ENCODE measurements at regions not wholly inside any gene's neighbourhood (a gene's known extent, or its start where the extent isn't known, plus 50 kb on each side); places are given as distances from the start of the nearest gene placed in this dataset.
"Not testable (repeated sequence)": the region's sequence is repeated elsewhere in the genome, so short reads cannot be mapped to it uniquely, and the experiment has no call there.

DNA sequence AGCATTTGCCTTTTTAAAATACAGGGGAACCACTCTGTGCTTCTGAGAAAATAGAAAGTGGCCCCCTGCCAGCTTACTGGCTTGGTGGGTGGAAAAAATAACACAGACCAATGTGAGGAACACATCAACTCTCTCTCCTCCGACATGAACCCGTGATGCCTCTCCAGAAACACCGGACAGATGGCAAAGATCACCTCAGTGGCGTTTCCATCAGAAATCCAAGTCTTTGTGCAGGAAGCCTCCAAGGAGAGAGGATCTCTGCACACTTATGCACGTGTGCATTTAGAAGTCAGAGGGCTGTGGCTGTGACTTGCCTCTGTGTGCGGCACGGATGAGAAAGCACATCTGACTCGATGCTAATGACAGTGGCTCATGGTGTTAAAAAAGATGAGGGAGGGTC is 112.3 kb upstream of the KLF12 start:
- DNase-seq (ENCODE audit: low read depth) = no peak

DNA sequence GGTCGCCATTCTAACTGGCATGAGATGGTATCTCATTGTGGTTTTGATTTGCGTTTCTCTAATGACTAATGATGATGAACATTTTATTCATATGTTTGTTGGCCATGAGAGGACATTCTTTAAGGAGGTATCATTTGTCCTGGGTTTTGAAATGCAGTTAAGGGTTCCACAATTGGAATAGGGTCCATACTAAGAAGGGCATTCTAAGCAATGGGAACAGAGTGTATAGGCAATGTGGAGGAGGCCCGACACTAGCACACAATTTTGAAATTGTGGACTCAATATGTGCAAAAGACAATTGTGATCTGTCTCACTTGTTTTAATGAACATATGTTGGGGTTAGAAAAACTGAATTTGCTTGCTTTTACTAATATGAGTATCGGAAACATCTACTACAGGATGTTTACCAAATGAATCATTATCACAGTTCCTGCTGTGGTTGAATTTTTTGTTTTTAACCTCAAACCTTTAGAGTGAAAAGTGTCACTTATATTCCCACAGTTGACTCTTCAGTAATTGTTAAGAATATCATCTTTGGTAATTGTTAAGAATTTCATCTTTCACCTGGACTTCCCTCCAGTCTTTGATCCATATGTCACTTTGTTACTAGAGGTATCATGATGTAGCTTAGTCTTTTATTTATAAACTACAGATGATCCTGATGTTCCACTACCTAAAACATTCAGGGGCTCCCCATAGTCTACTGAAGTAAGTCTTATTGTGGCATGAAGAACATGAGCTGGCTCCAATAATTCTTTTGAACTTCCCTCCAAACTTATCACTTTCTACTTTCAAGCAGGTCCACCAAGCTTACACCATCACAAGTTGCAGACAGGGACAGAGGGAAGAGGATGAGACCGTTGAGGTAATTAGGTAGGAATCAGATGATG is 109.7 kb upstream of the KLF12 start:
- no peak for DNase-seq (ENCODE audit: low read depth)

DNA sequence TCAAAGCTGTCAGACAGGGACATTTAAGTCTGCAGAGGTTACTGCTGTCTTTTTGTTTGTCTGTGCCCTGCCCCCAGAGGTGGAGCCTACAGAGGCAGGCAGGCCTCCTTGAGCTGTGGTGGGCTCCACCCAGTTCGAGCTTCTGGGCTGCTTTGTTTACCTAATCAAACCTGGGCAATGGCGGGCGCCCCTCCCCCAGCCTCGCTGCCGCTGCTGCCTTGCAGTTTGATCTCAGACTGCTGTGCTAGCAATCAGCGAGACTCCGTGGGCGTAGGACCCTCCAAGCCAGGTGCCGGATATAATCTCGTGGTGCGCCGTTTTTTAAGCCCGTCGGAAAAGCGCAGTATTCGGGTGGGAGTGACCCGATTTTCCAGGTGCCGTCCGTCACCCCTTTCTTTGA is 107.1 kb upstream of the KLF12 start:
- DNase-seq (ENCODE audit: low read depth) = not testable (repeated sequence)

DNA sequence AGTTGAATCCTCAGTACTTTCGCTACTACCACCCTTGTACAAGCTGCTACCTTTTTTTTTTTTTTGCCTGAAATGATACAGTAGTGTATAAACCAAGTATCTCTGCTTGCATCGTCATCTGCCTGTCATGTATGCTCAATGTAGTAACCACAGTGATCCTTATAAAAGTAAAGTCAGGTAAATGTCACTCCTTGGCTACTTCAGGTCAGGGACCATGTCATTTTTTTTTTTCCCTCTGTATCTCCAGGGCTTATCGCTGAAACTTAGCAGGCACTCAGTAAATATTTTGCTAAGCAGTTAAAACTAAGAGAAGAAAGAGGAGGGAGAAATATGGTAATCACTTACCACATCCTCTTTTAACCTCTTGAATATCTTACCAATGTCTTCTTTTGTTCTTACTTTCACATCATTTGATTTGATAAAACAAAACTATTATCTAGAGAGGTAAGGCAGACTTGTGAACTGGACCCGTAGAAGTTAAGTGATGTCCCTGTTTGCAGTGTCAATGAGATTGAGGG is 96.8 kb upstream of the KLF12 start:
- no peak for DNase-seq (ENCODE audit: low read depth)

DNA sequence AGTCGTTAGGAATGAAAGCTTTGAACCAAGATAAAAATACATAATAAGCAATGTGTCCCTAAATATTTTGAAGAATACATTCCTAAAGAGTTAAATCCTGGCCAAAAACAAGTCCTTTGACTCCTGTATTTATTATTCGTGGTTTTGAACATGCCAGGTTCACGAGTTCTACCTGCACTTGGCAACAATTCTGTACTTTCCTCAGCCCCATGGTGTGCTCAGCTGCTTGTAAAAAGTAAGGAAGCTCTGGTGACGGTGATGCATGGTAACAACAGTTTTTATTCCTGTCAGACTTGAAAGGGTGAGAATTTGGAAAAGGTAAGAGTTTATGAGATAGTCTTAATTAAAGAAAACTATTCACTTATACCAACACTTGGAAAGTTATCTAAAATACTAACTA is 95.0 kb upstream of the KLF12 start:
- DNase-seq (ENCODE audit: low read depth) = no peak

DNA sequence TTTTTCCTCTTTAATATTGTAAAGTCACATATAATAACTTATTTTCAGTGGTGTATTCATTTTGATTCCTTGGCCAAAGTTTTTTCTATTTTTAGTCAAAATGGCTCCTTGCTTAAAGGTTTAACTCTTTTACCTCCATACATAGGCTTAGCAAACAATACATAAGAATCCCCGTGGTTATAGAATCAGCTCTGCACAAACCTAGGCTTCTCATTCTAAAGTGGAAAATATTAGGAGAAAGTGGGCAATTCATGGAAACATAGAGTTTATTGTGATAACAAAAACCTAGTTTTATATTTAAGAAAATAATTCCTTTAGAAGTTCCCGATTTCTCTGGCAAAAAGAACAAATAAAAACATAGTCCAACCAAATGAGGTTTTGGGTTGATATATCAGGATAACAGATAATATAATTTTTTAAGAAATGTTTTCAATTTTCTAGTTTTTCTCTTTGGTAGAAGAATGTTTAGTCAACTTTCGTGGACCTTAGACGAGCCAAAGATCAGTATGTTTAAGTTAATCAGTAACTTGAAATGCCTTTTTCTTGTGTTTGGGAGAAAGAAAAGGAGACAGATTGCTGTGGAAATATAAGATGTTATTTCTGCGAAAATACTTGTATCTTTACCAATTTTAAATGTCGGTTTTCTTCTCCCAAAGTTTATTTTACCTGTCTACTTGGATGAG is 93.4 kb upstream of the KLF12 start:
- no peak for DNase-seq (ENCODE audit: low read depth)

DNA sequence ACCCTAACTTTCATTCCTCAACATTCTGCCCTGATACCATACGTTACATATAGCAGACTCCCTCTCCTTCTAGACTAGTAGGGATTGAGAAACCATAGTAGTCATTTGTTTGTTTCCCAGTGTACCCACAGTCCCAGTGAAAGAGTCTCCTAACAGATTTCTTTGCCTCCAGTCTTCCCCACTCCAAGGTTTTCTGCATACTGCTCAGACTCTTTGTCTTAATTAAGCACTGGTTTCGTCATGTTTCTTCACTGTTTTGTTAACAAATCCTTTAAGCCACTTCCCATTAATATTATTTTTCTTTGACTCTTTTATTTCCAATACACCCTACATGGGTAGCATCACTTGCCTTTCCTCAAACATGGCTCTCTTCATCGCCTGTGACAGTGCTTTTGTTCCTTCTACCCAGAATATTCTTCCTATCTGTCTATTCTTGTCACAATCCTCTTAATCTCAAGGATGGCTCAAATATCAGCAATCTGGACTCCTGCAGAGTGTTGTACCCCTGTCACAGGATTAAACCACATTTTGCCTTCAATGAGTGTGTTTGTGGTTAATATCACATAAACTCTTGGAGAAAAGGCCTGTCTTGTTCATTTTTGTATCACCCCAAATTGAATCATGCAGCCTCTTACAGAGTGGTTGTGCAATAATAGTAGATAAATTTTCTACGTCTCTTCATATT is 92.7 kb upstream of the KLF12 start:
- DNase-seq (ENCODE audit: low read depth) = no peak

DNA sequence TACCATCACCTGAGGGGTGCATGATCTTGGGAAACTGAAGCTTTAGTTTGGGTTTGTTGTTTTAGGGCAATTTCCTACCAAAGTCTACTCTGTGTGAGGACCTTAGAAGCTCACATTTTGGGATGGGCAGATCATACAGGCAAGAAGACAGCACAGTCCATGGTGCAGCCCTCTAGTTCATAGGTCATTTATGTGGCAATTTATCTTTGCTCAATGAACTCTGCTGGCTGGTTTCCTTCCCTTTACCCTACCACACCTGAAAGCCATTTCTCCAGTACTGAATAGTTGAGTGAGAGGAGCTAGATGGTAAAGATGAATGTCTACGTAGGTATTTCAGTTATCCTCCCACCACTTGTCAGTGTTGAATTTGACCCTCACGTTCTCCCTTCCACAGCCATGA is 87.5 kb upstream of the KLF12 start:
- no peak for DNase-seq (ENCODE audit: low read depth)

DNA sequence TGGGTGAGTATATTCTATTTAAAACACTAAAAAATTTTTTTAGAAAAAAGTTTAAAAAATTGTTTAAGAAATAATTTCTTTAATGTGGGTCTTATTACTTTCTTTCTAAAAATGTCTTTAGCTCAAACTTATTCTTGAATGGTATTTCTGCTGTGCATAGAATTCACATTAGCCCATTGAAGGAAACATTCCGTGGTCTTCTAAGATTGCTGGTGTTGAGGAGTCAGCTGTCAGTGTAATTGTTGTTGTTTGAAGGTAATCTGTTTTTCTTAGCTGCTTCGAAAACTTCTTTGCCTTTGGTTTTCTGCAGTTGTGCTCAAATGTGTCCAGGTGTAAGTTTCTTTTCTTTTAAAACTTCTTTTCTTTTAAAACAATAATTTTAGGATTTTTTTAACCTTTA is 85.4 kb upstream of the KLF12 start:
- DNase-seq (ENCODE audit: low read depth) = no peak

DNA sequence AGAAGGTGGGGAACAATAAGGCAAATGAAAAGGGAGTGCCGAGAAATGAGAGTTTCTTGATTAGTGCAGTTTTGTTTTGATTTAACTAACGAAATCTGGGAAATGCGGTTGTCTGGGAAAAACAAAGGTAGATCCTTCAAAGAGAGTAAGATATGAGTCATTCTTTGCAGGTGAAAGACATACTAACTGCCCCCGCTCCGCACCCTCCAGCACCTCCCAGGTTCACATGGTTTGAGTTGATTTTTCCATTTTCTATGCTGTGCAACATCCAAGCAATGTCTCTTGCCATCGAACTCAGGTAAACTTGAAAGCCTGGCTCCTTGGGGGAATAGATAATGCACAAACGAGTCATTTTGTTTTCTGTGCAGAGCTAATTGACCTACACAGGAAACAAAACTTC is 84.1 kb upstream of the KLF12 start:
- no peak for DNase-seq (ENCODE audit: low read depth)

DNA sequence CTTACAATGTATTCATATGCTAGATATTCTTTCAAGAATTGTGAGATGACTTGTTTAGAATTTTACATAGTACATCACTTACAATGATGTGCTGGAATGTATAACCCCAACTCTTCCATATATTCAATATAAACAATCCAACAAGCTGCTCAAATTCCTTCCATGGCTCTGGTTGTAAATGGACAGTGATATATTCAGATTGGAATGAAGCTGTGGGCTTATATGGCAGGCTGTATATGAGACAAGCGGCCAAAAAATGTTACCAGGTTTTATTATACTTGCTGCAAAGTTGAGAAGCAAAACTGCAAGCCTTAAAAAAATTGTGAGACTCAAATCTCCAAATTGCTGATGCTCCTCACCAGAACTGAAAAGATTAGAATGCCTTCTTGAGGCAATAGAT is 83.6 kb upstream of the KLF12 start:
- no peak for DNase-seq (ENCODE audit: low read depth)

DNA sequence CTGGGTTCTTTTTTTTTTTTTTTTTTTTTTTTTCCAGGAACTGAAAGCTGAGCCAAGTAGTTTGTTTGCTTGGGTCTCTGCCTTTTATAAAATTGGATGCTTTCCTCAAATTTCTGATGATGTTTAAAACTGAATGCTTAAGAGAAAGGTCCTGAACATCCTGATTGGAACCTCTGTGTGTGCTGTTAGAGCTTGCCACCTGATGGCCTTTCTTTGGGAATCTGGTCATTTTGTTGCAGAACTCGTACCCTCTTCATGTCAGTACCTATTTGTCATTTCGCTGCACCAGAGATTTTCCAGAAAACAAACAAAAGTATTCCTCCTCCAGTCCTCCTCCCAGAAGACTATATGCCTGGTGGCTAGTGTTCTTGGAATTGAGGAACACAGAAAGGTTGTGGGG is 81.2 kb upstream of the KLF12 start:
- DNase-seq (ENCODE audit: low read depth) = no peak

DNA sequence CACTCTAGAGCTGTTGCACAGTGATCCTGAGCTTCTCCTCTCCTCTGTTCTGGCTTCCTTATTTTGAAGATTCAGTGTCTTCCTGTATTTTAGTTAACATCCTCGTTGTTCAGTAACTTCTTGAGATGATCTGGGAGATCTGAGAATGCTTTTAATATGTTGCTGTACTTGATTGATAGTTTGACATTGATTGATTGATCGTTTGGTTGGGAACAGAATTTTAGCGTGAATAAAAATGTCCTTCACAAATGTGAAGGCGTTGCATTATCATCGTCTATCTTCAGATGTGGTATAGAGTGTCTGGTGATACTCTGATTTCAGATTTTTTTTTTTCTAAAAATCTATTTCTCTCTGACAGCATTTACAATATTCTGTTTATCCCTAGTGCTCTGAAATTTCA is 80.1 kb upstream of the KLF12 start:
- no peak for DNase-seq (ENCODE audit: low read depth)

DNA sequence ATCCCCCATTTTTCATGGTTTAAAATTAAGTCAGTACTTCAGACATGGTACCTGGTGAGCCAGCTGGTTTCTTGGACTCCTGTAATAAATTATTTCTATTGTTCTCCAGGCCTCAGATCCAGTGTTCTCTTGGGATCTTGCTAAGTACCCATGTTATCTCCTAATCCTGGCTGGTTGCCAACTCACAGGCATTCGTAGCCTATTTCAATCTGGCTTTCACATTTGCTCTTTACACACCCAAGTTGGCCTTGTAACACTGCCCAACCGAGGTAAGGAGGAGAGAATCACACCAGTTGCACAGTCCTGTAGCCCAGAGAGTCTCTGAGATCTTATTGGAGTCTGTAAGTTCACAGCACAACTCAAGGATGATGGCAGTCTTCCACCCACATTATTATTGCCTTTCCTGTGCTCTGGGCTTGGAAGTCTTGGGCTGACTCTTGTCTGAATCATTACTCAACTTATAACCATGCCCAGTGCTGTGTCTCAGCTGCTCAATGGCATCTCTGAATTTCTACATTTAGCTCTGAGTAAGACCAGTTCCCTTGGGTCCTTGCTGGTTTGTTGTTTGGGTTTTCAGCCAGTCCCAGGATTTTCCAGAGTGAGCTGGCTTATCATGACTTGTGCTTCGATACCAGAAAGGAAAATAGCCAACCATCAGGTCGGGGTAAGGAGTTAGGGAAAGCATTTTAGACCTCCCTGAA is 76.6 kb upstream of the KLF12 start:
- no peak for DNase-seq (ENCODE audit: low read depth)

DNA sequence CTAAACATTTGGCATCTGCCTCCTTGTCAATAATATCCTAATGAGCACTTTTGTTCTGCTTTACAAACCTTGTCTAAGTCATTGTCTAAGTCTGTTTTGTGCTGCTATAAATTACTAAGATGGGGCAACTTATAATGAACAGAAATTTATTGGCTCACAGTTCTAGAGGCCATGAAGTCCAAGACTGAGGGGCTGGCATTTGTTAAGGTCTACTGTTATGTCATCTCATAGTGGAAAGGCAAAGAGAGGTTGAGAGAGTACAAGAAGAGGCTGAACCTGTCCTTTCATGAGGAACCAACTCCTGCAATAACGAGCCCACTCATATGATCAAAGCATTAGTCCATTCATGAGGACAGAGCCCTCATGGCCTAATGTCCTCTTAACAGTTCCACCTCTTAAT is 72.7 kb upstream of the KLF12 start:
- DNase-seq (ENCODE audit: low read depth) = no peak

DNA sequence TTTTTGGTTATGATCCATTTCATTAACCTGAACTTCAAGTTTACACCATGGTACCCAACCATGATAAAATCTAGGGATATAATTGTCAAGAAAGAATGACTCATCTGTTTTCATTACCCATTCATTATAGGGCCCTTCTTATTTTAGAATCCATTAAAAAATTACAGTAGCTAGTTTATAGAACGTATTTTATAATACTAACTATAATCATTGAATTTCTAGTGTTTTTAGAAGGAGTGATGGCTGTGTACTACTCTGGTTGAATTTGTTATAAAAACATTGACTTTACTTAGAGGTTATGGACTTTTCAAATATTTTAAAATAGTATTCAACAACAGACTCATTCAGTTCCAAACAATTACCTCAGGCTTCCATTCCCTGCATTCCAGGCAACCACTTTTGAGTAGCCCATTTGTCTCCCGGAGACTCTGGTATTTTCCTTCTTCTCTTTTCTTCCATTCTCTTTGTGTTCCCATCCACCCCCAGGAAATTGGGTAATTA is 71.9 kb upstream of the KLF12 start:
- no peak for DNase-seq (ENCODE audit: low read depth)

DNA sequence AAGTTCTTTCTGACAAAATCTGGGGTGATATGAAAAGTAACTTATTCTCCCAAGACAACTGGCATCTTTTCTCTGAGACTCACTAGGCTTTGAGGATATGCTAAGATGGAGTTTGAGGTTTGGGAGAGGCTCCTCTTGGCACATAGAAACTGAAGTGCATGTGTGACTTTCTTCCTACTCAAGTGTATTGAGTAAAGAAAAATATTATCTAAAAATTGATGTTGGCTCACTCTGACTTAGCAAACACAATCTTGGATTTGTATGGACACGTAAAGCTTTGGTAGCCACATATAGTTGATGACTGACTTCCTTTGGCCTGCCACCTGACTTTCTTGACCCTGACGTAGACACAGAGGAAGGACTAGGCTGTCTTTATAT is 71.1 kb upstream of the KLF12 start:
- DNase-seq (ENCODE audit: low read depth) = no peak

DNA sequence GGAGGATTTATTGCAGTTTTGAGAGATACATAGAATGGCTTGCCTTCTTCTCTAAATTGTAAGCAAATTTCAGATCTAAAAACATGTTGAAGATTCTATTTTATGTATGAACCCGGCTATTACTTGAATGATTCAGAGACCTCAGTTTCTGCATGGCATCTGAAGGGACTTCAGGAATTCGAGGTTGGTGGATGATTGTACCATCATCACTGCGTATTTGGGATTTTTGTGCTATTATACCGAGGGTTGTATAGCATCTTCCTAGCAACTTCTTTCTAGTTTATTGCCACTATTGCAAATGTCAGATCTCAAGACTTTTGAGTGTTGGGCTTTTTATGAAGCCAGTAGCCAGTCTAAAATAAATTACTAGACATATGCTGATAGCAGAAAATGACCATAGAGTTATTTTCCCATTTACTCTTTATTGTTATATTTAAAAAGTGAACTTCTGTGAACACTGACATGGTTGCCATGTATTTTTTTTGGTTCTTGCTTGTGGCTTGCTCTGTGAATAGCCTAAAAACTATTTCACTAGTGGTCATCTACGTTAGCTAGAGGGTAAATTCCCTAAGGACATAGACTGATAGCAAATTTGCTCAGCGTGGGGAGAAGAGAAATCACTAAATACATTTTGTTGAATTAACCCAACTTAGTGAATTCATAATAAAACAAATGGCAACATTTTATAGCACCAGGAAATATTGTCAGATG is 70.6 kb upstream of the KLF12 start:
- no peak for DNase-seq (ENCODE audit: low read depth)

DNA sequence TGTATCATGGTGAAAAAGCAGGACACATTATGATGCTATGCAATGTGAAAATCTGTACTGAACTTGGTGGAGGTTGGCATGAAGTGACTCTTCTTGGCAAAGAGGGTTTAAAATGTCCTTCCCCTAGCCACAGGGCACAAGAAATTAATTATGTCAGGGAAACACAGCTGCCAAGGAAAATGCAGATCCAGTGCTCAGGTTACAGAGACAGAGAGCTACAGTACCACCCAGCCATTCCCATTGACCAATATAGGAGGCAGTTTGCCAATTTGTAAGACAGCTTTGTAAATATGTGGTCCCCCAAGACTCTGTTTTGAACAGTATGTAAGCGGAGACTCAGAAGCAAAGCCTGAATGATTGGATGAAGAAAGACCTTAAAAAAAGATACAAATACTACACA is 69.4 kb upstream of the KLF12 start:
- DNase-seq (ENCODE audit: low read depth) = no peak

DNA sequence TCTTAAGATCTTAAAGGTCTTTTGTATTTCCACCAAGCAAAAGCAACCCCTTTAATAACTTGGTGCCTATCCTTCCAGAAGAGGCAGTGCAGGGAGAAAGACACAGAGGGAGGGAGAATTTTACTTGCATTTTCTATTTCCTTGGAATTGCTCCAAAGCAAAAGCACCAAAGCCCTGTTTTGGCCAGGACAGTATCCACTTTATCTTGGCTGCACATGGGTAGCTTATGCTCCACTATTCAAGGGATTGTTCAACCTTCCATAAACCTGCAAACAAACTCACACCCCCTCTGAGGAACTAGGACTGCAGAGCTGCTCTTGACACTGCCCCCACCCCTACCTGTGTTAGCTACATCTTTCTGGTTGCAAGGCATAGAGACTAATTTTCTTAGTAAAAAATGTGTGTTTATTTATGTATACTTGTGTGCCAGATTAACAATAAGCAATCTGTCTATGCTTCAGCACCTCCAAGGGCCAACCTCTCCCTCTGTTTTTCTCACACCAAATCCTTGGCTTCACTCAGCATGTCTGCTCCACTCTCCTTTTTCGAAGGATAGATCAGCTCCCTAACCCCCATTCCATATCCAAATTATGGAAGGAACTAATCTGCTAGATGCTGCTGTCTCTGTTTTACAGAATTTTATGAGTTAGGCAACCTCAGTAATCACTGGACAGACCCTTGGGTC is 68.1 kb upstream of the KLF12 start:
- DNase-seq (ENCODE audit: low read depth) = no peak

DNA sequence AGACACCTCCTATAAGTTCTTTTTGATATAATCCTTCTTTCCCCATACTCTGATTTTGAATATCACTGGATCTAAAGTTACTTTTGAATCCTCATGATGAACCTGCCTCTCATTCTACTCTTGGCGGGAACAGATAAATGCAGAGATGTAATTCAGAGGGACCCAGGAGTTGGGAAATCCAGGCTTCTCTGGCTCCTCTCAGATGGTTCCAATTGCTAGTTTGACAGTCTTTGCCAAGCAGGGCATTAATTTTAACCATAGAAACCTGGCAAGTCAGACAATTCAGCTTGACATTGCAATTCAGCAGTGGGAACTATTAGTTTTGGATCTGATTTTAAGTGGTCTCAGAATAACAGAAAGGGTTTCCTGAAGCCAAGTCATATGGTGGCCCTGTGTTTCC is 67.3 kb upstream of the KLF12 start:
- no peak for DNase-seq (ENCODE audit: low read depth)

Measured in activated T-cell treated with anti-CD3 and anti-CD28 coated beads for 48 hours (primary cell).